NCI-H146 (cell line): ENCODE measurements at regions not wholly inside any gene's neighbourhood (a gene's known extent, or its start where the extent isn't known, plus 50 kb on each side); places are given as distances from the start of the nearest gene placed in this dataset.

Experiments used
- DNase-seq: peaks from one replicate; lab custom pipeline; 2025; lab: John Stamatoyannopoulos, UW

GRCh38 chr2:118321432-118322105, 233.3 kb downstream of the INSIG2 start:
- no peak for DNase-seq

DNA sequence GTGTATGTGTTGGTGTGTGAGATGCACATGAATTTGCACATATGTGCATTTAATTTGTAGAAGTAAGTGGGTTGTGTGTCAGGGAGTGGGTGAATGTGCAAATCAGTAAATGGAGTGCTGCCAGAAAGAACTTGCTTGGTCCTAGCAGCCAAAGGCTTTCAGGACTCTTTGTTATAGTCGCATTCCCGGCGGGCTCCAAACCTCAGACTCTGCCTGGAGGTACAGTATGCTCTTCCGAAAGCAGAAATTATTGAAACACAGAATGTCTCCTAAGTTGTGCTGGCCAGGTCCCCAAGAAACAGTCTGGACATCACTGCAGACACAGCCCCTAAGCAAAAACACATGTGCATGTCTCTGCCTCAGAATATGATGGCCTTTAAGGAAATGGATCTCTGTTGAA, 232.4 kb downstream of the INSIG2 start:
- DNase-seq = no peak

- no peak for DNase-seq
Observed at GRCh38 chr2:118320196-118320595, 231.9 kb downstream of the INSIG2 start.

GRCh38 chr2:118319271-118319684, 231.0 kb downstream of the INSIG2 start:
- no peak for DNase-seq

- no peak for DNase-seq
Observed at GRCh38 chr2:118315606-118316005, 227.3 kb downstream of the INSIG2 start.

DNA sequence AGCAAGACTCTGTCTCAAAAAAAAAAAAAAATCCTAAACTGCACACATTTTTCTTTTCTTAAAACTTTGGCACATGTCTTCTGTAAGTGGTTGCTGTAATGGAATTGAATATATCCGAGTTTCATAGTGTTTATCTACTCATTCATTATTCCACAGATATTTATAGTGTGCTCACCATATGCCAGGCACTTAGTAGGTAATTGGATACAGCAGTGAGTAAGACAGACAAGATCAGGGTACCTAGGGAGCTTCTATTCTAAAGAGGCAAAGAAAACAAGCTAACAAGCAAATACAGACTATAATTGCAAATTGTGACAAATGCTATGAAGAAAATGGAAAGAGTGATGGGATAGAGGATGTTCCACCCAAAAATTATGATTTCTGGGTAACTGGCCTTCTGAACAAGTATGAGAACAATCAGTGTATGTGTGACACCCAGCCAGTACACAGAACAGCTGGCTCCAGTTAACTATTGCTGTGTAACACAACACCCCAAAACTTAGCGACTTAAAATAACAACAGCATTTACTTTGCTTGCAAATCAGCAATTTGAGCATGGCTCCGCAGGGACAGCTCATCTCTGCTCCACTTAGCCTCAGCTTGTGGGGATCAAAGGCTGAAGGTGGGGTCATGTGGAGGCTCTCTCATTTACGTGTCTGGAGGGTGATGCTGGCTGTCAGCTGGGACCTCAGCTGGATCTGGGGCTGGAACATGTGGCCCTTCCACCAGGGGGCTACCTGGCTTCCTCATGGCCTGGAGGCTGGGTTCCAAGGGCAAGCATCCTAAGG, 224.9 kb downstream of the INSIG2 start:
- DNase-seq = no peak

- DNase-seq = no peak
Observed at GRCh38 chr2:118310681-118311429, 222.6 kb downstream of the INSIG2 start.

- DNase-seq = peak; percentile 25
Observed at GRCh38 chr2:118309946-118310680, 221.8 kb downstream of the INSIG2 start.

GRCh38 chr2:118309257-118309945, 221.1 kb downstream of the INSIG2 start:
- DNase-seq = no peak

DNA sequence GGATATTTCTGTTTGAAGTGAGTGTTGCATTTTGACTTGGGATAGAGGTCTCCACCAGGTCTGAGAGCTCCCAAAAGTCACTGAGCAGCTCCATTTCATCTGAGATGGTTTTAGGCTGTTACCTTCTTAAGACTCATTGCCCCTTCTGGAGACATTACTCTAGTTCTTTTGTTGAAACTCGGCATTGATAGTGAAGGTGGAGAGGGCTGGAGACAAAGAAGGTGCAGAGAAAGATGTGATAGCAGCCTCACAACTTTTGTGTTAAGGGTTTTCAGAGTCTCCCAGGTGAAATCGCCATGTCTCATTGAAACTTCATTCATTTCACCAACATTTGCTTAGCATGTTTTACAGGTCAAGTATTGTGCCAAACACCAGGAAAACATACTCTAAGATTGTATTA, 219.6 kb downstream of the INSIG2 start:
- DNase-seq = no peak

DNA sequence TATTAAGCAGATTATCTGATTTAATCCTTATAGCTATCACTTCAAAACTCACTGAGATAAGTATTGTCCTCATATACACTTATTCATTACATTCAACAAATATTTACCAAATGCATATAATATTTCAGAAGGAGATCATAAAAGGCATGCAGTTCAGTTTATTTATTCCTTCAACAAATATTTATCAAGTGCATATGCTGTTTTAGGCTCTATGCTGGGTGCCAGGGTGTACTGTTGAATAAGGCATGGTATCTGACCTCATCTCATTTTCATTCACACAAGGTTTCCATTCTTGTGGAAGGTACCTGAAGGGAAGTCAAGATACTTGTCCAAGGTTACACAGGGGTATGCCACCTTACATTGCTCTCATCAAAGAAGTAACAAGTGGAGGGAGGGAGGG, 213.0 kb downstream of the INSIG2 start:
- no peak for DNase-seq

DNA sequence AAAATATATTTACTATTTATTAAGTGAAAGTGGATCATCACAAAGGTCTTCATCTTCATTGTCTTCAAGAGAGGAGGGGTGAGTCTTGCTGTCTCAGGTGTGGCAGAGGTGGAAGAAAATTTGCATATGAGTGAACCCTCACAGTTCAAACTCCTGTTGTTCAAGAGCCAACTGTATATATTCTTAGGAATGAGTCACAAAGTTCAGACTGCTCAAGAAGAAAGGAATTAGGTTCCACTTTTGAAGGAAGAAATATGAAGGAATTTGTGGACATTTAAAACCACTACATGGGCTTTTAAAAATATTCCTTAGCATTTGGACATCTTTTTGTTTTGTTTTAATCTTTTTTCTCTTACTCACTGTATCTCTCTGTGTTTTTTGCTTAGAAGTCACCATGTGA, 212.6 kb downstream of the INSIG2 start:
- no peak for DNase-seq

GRCh38 chr2:118296663-118297062, 208.4 kb downstream of the INSIG2 start:
- DNase-seq = no peak

- DNase-seq = no peak
Observed at GRCh38 chr2:118295592-118296390, 207.5 kb downstream of the INSIG2 start.

GRCh38 chr2:118294063-118294462, 205.8 kb downstream of the INSIG2 start:
- no peak for DNase-seq

- no peak for DNase-seq
Observed at GRCh38 chr2:118292991-118293390, 204.7 kb downstream of the INSIG2 start.

DNA sequence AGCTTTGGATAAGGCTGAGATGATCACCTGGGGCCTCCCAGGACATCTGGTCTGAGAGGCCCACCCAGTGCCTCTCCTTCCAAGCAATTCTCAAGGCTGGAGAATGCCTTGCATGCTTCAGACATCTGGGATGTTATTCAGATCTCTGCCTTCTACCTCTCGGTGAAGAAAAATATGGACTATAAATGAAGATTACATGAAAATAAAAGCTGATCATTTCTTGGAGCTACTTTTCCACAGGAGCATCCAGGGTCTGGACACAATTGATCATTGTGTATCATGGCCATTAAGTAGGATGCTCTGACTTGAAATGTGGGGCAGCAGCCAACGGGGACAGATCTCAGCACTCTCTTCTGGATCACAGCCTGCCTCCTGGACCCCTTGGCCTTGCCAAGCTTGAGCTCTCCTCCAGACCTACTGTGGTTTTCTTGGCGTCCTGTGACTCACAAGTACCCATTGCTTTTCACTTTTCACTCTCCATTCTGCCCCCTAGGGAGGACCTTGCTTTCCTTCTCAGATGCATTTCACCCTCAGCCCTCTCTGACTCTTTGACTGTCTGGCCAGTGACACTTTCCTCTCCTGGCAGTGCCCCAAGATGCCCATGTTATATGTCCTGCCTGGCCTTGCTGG, 203.1 kb downstream of the INSIG2 start:
- DNase-seq = no peak

DNA sequence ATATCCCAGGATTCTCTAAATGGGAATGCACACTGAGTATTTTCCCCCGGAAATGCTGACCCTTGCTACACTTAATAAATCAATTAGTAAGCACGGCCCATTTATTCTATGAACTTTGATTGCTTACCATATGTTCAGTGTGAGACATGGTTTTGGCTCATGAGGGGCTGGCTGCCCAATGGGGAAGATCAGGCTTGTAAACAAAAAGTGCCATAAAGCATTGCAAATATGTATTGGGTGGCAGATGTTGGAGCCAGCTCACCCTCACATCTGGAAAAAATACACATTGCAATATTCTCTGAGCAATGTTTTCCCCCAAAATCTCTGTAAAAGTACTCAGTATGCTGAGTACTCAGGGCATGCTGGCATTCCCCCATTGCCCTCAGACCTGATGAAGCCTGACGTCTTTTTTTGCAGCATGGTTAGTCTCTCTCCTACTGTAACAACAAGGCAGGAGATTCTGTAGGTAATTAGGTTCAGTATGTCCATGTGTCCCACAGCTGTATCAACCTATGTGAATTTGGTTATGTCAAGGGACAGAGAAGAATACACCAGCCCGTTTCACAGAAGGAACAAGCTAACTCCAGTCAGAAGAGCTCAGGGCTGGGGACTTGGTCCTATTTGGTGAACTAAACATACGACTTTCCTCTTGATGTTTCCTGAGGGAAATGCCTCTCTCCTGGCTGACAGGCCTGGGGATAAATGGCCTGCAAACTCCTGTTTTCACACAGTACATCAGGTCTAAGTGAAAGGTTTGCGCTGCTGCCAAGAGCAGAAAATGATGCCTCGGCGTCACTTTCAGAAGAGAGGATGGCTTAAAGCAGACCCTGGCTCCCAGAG, 202.4 kb downstream of the INSIG2 start:
- no peak for DNase-seq

DNA sequence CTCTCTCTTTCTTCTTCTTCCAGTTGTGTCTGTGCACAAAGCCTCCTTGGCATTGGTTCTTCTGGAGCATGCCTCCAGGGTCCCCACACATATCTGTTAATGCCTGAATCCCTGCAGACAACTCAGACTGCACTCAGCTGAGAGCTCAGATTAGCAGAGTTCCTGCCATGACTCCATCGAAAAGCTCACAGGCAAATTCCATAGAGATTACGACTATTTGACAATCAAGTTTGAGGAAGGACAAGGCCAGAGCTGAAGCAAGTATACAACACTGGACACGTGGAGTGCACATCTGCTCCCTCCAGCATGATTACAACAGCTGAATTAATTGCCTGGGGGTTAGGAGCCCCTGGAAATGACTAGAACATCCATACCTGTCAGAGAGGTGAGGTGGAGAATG, 190.7 kb downstream of the INSIG2 start:
- no peak for DNase-seq
